Esophagus muscularis mucosa (tissue), 4 donors: ENCODE measurements at regions not wholly inside any gene's neighbourhood (a gene's known extent, or its start where the extent isn't known, plus 50 kb on each side); places are given as distances from the start of the nearest gene placed in this dataset.

ENCODE experiments used
- EP300 ChIP-seq: sonication (generic); formaldehyde crosslinking; IDR thresholded peaks from one replicate; pipeline ENCODE4 v1.6.1; 2017; ENCODE audit warnings: antibody characterized with exemption
- POLR2A ChIP-seq: fragments of 450-650 bp; IDR thresholded peaks from one replicate; pipeline ENCODE4 v1.6.1; 2017; ENCODE audit warnings: antibody characterized with exemption, moderate library complexity, mild to moderate bottlenecking, low read depth
- POLR2AphosphoS5 ChIP-seq, 2 donors: sonication (generic); formaldehyde crosslinking; IDR thresholded peaks; one replicate each; pipeline ENCODE4 v1.6.1; 2017; ENCODE audit warnings: antibody characterized with exemption in 2 of 2
- TF ChIP-seq, protein P1 (sequence below), 3 experiments: fragments of 200-600 bp in 2 of 3; fragments of 450-650 bp in 1 of 3; sonication (generic) in 2 of 3; IDR thresholded peaks; one replicate each; pipeline ENCODE4 v1.5.1; 2017 to 2019; ENCODE audit warnings: antibody characterized with exemption in 3 of 3, mild to moderate bottlenecking in 2 of 3, moderate library complexity in 1 of 3

DNA sequence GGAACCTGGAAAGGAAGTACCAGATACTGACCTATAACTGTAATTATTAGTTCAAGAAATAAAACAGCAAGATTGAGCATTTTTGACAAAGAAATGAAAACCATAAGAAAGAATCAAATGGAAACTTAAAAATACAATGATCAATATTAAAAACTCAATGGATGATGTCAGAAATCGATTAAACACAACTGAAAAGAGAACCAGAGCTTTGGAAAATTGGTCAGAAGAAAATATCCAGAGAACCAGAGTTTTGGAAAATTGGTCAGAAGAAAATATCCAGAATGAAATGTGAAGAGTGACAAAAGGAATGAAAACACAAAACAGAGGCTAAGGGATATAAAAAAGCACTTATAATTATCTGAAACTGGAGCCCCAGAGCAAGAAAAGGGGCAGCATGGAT lies 438.6 kb downstream of the AJAP1 start:
- TF ChIP-seq, protein P1, sequence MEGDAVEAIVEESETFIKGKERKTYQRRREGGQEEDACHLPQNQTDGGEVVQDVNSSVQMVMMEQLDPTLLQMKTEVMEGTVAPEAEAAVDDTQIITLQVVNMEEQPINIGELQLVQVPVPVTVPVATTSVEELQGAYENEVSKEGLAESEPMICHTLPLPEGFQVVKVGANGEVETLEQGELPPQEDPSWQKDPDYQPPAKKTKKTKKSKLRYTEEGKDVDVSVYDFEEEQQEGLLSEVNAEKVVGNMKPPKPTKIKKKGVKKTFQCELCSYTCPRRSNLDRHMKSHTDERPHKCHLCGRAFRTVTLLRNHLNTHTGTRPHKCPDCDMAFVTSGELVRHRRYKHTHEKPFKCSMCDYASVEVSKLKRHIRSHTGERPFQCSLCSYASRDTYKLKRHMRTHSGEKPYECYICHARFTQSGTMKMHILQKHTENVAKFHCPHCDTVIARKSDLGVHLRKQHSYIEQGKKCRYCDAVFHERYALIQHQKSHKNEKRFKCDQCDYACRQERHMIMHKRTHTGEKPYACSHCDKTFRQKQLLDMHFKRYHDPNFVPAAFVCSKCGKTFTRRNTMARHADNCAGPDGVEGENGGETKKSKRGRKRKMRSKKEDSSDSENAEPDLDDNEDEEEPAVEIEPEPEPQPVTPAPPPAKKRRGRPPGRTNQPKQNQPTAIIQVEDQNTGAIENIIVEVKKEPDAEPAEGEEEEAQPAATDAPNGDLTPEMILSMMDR (IDR thresholded peaks at IDR 0.05) = no peak
- TF ChIP-seq POLR2A = no peak
- no peak for TF ChIP-seq EP300
- no peak for TF ChIP-seq POLR2AphosphoS5 (IDR thresholded peaks at IDR 0.05)
